Astrocyte of the spinal cord (primary cell): ENCODE measurements at regions not wholly inside any gene's neighbourhood (a gene's known extent, or its start where the extent isn't known, plus 50 kb on each side); places are given as distances from the start of the nearest gene placed in this dataset.

Experiments
- DNase-seq: peaks from one replicate; pipeline ENCODE4 v3.0.0; 2011; ENCODE audit warnings: low read depth, low spot score
- H3K4me3 ChIP-seq: 2 replicates; pipeline ENCODE4 v1.5.1; 2011; ENCODE audit warnings: low read depth, mild to moderate bottlenecking, low read length, moderate library complexity
- CTCF ChIP-seq: IDR thresholded peaks from 2 replicates; pipeline ENCODE4 v1.5.1; 2012; ENCODE audit warnings: low read depth, mild to moderate bottlenecking, low read length, inconsistent platforms
- in situ Hi-C: cut with HindIII; loops from 2 replicates; pipeline ENCODE4 v1.10.0; 2017; ENCODE audit warnings: low sequenced_read_pairs

- no peak for TF ChIP-seq CTCF
- in situ Hi-C loops: no loop called here
- DNase-seq: no peak
- H3K4me3 ChIP-seq: no peak overlapping the region
These were observed 158.9 kb downstream of the FNDC1 start for GRCh38 chr6:159328052-159328451.

GRCh38 chr6:159325476-159325875, 156.3 kb downstream of the FNDC1 start:
- in situ Hi-C loops: no loop called here

GRCh38 chr6:159324596-159324995, 155.4 kb downstream of the FNDC1 start:
- in situ Hi-C loops: no loop called here
- no peak overlapping the region for H3K4me3 ChIP-seq
- DNase-seq: no peak
- no peak for TF ChIP-seq CTCF

More at GRCh38 chr6:159325476-159325875, 156.3 kb downstream of the FNDC1 start:
- no peak for DNase-seq
- H3K4me3 ChIP-seq: no peak overlapping the region
- no peak for TF ChIP-seq CTCF
